ENCODE measurements at regions not wholly inside any gene's neighbourhood (a gene's known extent, or its start where the extent isn't known, plus 50 kb on each side); places are given as distances from the start of the nearest gene placed in this dataset.

GRCh38 chrX:138001226-138001625 is 435.3 kb downstream of the ZIC3 start:
- TF ChIP-seq EZH2 (IDR thresholded peaks at IDR 0.05; ENCODE audit: low read length, missing control alignments) (no peak), CTCF (conservative IDR thresholded peaks at IDR 0.05 in 1 of 2, IDR thresholded peaks at IDR 0.05 in 1 of 2; ENCODE audit: low read depth in 1 of 2, low read length in 2 of 2) (no peak)

Data from fibroblast of lung (primary cell).